ENCODE measurements at regions not wholly inside any gene's neighbourhood (a gene's known extent, or its start where the extent isn't known, plus 50 kb on each side); places are given as distances from the start of the nearest gene placed in this dataset.

DNA sequence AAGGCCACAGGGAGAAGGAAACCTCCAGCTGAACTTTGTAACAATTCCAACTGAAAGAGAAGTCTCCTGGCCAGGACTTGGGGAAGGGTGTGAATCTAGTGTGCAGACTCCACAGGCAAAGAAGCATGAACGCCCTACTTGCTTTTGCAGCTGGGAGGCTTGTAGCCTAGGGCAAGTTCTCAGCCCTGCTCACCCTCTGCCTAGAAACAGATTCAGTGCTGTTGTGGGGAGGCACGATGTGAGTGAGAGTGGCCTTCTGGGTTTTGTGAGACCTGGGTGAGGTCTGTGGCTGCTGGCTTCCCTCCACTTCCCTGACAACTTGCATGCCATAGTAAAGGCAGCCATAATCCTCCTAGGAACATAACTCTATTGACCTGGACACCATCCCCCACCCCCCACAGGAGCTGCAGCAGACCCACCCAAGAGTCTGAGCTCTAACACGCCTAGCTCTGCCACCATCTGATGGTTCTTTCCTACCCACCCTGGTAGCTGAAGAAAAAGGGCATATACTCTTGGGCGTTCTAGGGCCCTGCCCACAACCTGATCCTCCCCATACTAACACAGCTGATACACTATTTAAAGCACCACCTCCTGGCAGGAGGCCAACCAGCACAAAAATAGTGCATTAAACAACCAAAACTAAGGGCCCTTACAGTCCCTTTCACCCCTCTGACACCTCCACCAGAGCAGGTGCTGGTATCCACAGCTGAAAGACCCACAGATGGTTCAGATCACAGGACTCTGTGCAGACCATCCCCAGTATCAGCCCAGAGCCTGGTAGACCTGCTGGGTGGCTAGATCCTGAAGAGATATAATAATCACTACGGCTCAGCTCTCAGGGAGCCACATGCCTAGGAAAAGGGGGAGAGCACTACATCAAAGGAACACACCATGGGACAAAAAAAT, 426.5 kb downstream of the IGSF11 start:
- no peak overlapping the region for H3K4me3 ChIP-seq (ENCODE audit: low read depth, poor library complexity, severe bottlenecking)
- 83 to 86% methylated on average over 5 of the region's 5 CpGs for WGBS, 2 donors
- no peak for DNase-seq (ENCODE audit: low spot score in 2 of 2)
- intact Hi-C loops (cut with DNase I; ENCODE audit: low total_unique reads) = no loop called here
- TF ChIP-seq, protein P1, sequence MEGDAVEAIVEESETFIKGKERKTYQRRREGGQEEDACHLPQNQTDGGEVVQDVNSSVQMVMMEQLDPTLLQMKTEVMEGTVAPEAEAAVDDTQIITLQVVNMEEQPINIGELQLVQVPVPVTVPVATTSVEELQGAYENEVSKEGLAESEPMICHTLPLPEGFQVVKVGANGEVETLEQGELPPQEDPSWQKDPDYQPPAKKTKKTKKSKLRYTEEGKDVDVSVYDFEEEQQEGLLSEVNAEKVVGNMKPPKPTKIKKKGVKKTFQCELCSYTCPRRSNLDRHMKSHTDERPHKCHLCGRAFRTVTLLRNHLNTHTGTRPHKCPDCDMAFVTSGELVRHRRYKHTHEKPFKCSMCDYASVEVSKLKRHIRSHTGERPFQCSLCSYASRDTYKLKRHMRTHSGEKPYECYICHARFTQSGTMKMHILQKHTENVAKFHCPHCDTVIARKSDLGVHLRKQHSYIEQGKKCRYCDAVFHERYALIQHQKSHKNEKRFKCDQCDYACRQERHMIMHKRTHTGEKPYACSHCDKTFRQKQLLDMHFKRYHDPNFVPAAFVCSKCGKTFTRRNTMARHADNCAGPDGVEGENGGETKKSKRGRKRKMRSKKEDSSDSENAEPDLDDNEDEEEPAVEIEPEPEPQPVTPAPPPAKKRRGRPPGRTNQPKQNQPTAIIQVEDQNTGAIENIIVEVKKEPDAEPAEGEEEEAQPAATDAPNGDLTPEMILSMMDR (IDR thresholded peaks at IDR 0.05) = no peak
- TF ChIP-seq POLR2A (IDR thresholded peaks at IDR 0.05) = no peak

DNA sequence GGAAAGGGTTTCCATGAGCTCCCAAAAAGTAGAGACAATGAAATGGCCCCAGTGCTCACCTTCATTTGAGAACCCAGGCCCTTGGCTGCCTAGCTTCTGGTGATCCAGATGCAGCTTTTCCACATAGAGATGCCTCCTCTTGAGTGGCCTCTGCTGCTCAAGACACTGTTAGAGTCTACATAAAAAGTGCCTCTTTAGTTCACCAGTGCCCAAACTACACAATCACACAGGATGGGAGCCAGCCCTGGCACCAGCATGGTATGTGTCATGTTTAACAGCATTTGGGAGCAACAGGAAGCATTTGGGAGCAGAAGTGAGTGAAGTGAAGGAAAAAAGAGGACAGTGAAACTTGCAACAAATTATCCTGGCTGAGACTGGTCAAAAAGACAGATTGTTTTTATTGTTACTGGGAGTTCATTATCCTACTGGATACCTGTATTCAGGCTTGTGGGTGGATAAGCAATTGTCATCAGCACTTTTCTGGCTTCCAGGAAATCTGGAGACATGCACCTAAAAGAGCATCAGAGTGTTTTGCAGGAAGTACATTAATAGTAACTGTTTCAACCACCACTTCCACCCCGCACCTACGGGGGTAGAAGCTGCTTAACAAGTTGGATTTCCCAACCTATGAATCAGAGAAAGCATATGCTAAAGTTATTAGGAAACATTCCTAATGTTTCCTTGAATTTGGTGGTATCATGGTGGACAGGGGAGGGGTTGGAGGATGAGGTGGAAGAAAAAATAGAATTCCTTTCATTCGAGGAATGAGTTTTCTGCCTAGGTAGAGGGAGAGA, 416.2 kb downstream of the IGSF11 start:
- DNase-seq (ENCODE audit: low spot score in 2 of 2) = no peak
- intact Hi-C loops (cut with DNase I; ENCODE audit: low total_unique reads) = no loop called here
- no peak for TF ChIP-seq POLR2A (IDR thresholded peaks at IDR 0.05)
- TF ChIP-seq, protein P1 (IDR thresholded peaks at IDR 0.05) = no peak
- H3K4me3 ChIP-seq (ENCODE audit: low read depth, poor library complexity, severe bottlenecking) = no peak overlapping the region
- WGBS, 2 donors = 34 to 52% methylated on average over 3 of the region's 3 CpGs

DNA sequence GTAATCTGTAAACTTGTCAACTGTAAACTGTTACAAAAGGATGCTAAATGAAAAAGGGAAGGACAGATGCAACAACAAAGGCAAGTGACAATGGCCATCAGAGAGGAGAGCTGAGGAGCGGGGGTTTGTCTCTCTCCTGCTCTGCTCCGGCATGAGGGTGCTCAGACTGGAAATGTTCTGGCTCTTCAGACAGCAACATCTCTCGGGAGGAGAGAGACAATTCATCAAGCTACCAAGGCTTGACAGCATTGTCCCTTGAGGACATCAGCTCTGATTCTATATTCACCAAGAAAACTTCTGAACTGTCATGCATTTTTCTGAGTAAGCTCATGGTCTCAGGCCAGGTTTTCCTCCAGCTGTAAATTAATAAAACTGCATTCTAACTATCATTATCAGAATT, 408.2 kb downstream of the IGSF11 start:
- no peak for TF ChIP-seq POLR2A (IDR thresholded peaks at IDR 0.05)
- TF ChIP-seq, protein P1 (IDR thresholded peaks at IDR 0.05) = no peak
- WGBS, 2 donors = 55 to 64% methylated on average over 3 of the region's 3 CpGs

DNA sequence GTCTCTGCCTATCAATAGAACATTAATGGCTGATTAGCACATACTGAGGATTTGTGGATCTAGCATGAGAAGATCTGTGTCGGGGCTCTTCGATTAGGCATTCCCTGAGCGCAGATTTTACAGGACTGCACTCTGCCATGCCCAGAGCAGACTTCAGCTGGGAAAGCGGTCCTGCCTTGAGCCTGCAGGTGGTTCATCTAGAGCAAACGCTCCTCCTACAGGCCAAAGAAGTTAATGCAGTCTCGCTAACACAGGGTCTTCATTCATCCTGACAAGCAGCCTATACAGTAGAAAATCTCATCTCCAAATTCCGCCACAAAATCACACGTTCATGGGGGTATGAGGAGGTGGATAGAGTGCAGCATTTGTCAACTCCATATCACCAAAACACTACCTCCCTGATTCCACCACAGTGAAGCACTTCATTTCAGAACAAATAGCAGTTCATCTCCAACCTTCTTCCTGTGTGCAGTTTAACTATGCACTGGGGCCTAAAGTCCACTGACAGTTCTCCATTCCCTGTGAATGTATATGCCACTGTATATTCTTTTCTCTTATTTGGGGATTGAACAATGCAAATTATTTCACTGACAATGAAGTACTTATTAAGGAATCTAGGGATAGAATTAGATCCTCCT, 405.8 kb downstream of the IGSF11 start:
- DNase-seq (ENCODE audit: low spot score in 2 of 2) = peak in 1 of 2 donors; percentile 15
- H3K4me3 ChIP-seq (ENCODE audit: low read depth, poor library complexity, severe bottlenecking) = no peak overlapping the region
- 8 to 9% methylated on average over 8 of the region's 8 CpGs for WGBS, 2 donors
- intact Hi-C loops (cut with DNase I; ENCODE audit: low total_unique reads) = no loop called here
- no peak for TF ChIP-seq POLR2A (IDR thresholded peaks at IDR 0.05)
- TF ChIP-seq, protein P1 (IDR thresholded peaks at IDR 0.05) = no peak

More for the DNA sequence above, 408.2 kb downstream of the IGSF11 start:
- intact Hi-C loops (cut with DNase I; ENCODE audit: low total_unique reads) = no loop called here
- DNase-seq (ENCODE audit: low spot score in 2 of 2) = no peak
- no peak overlapping the region for H3K4me3 ChIP-seq (ENCODE audit: low read depth, poor library complexity, severe bottlenecking)

DNA sequence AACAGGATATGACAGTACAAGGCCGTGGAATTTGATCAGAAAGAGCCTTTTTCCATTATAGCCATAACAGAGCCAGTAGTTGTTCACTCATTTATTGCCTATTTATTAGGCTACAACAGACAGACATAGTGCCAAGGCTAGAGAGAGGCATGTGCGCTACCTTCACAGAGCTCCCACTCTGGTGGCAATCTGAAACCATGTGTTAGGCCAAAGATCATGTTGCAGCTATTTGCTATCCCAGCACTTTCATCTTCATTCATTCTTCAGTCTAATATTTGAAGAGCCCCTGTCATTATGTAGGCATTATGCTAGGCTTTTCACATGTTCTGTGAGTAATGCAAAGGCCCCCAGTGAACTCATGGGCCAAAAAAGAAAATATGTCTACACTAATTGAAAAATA, 404.8 kb downstream of the IGSF11 start:
- no peak for TF ChIP-seq POLR2A (IDR thresholded peaks at IDR 0.05)
- TF ChIP-seq, protein P1 (IDR thresholded peaks at IDR 0.05) = no peak
- intact Hi-C loops (cut with DNase I; ENCODE audit: low total_unique reads) = no loop called here
- no peak overlapping the region for H3K4me3 ChIP-seq (ENCODE audit: low read depth, poor library complexity, severe bottlenecking)
- DNase-seq (ENCODE audit: low spot score in 2 of 2) = no peak
- WGBS, 2 donors = 84 to 85% methylated on average over 2 of the region's 2 CpGs

All from lower leg skin (tissue), 4 donors.